ENCODE measurements at regions not wholly inside any gene's neighbourhood (a gene's known extent, or its start where the extent isn't known, plus 50 kb on each side); places are given as distances from the start of the nearest gene placed in this dataset.

DNA sequence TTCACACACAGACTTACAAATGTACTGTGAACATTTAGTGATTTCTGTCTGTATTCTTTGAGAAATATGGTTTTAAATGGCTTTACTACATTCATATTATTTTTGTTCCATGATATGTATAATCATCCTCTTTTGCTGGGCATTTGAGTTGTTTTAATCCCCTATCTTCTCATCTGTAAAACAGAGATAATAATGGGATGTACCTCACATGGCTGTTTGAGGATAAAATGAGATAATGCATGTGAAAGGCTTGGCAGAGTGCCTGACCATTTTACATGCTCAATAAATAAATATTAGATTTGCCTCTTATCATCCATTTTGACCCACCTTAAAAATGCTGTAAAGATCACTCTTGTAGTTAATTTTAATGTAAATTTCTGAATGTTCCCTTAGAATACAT, 197.2 kb downstream of the C1orf94 start:
- TF ChIP-seq POLR2A (IDR thresholded peaks at IDR 0.05; ENCODE audit: low read depth, low read length) (no peak), PAX5 (IDR thresholded peaks at IDR 0.05; ENCODE audit: insufficient read depth, low read length, severe bottlenecking) (no peak), TAF1 (IDR thresholded peaks at IDR 0.05; ENCODE audit: low read depth, low read length) (no peak)

Data from GM12891 (cell line).